HCT116 (cell line): ENCODE measurements at regions not wholly inside any gene's neighbourhood (a gene's known extent, or its start where the extent isn't known, plus 50 kb on each side); places are given as distances from the start of the nearest gene placed in this dataset.

Experiments used
- ATAC-seq: fragments of 200-7000 bp; cut with Tn5 transposase; 2 replicates; pipeline ENCODE4 v1.9.1; 2020; ENCODE audit warnings: mild to moderate bottlenecking, moderate library complexity
- BruUV-seq: library from RNA; stranded (reverse); fragments of 400-500 nt; replicated peaks from 2 replicates; lab custom pipeline; 2021; lab: Mats Ljungman, UMichigan
- CTCF ChIA-PET: fragments of 300-600 bp; sonication (Branson Sonifier 250); formaldehyde crosslinking; loops from one replicate; lab custom pipeline; 2021; ENCODE audit warnings: antibody characterized with exemption; lab: Charles Lee
- POLR2A ChIA-PET: fragments of 300-600, 350-600 bp; sonication (Branson Sonifier 250); formaldehyde crosslinking; loops from one replicate; lab custom pipeline; 2021; ENCODE audit warnings: antibody characterized with exemption; lab: Charles Lee
- RAD21 ChIA-PET, 2 experiments: fragments of 300-600 bp; sonication (Branson Sonifier 250); formaldehyde crosslinking; loops; one replicate each; lab custom pipeline; 2023; ENCODE audit warnings: low total read pairs in 2 of 2; ENCODE audit not compliant: uncharacterized antibody in 2 of 2, unreplicated experiment in 2 of 2, low non-redundant PET in 1 of 2; lab: Charles Lee
- DNase-seq: peaks from one replicate; pipeline ENCODE4 v3.0.0-alpha.2; 2010; ENCODE audit warnings: low read depth, low spot score
- H2AFZ ChIP-seq: fragments of 200-600 bp; shearing (Covaris generic), sonication (generic); 2 replicates; pipeline ENCODE4 v1.6.1; 2017; ENCODE audit warnings: low read depth, mixed run types, mixed read lengths, antibody characterized with exemption, low read length; ENCODE audit not compliant: poor library complexity, severe bottlenecking
- H3K27ac ChIP-seq: 2 replicates; pipeline ENCODE4 v1.5.1; 2012; ENCODE audit warnings: low read depth, low read length
- H3K27me3 ChIP-seq: fragments of 200-600 bp; sonication (generic); 2 replicates; pipeline ENCODE4 v1.6.1; 2016; ENCODE audit warnings: mixed run types, low read length, mixed read lengths; ENCODE audit not compliant: insufficient read depth
- H3K36me3 ChIP-seq, 2 experiments: fragments of 200-500 bp in 1 of 2; fragments of 200-600 bp in 1 of 2; sonication (Bioruptor generic) in 1 of 2; sonication (generic) in 1 of 2; 2 replicates each; pipeline versions ENCODE4 v1.5.1 to v1.6.1; 2014 to 2016; ENCODE audit warnings: low read length in 2 of 2, inconsistent platforms in 1 of 2, mixed read lengths in 1 of 2, mixed run types in 1 of 2; ENCODE audit not compliant: insufficient read depth in 2 of 2, control insufficient read depth in 1 of 2
- H3K4me1 ChIP-seq, 2 experiments: fragments of 200-600 bp in 1 of 2; sonication (generic) in 1 of 2; 2 replicates each; pipeline versions ENCODE4 v1.5.1 to v1.6.1; 2012 to 2017; ENCODE audit warnings: low read length in 2 of 2, inconsistent platforms in 1 of 2, mild to moderate bottlenecking in 1 of 2, mixed read lengths in 1 of 2, mixed run types in 1 of 2, moderate library complexity in 1 of 2; ENCODE audit not compliant: insufficient read depth in 2 of 2, control insufficient read depth in 1 of 2
- H3K4me2 ChIP-seq: fragments of 200-600 bp; sonication (generic); 2 replicates; pipeline ENCODE4 v1.6.1; 2017; ENCODE audit warnings: mixed run types, low read length, mixed read lengths
- H3K4me3 ChIP-seq, 2 experiments: fragments of 200-600 bp in 1 of 2; sonication (generic) in 1 of 2; replicated peaks in 1 of 2; 2 replicates each; pipeline ENCODE4 v1.5.1; 2011 to 2016; ENCODE audit warnings: low read length in 2 of 2, control low read depth in 1 of 2, low read depth in 1 of 2, mild to moderate bottlenecking in 1 of 2, mixed read lengths in 1 of 2, mixed run types in 1 of 2
- H3K79me2 ChIP-seq: fragments of 200-600 bp; sonication (generic); 2 replicates; pipeline ENCODE4 v1.6.1; 2017; ENCODE audit warnings: mild to moderate bottlenecking, mixed run types, low read length, moderate library complexity, mixed read lengths; ENCODE audit not compliant: insufficient read depth
- H3K9ac ChIP-seq: fragments of 200-600 bp; sonication (generic); 2 replicates; pipeline ENCODE4 v1.6.1; 2016; ENCODE audit warnings: low read length, mixed read lengths
- H3K9me2 ChIP-seq: fragments of 200-600 bp; sonication (generic), shearing (Covaris generic); 2 replicates; pipeline ENCODE4 v1.6.1; 2017; ENCODE audit warnings: mixed run types, mild to moderate bottlenecking, moderate library complexity; ENCODE audit not compliant: insufficient read depth
- H3K9me3 ChIP-seq, 2 experiments: fragments of 200-500 bp in 1 of 2; fragments of 200-600 bp in 1 of 2; sonication (Bioruptor generic) in 1 of 2; sonication (generic) in 1 of 2; 2 replicates each; pipeline ENCODE4 v1.6.1; 2014 to 2017; ENCODE audit warnings: low read length in 2 of 2, mixed read lengths in 2 of 2, inconsistent platforms in 1 of 2, low read depth in 1 of 2, mild to moderate bottlenecking in 1 of 2, mixed run types in 1 of 2, moderate library complexity in 1 of 2; ENCODE audit not compliant: control insufficient read depth in 1 of 2, insufficient read depth in 1 of 2
- H4K20me1 ChIP-seq: fragments of 200-600 bp; sonication (generic), shearing (Covaris generic); 2 replicates; pipeline ENCODE4 v1.6.1; 2017; ENCODE audit warnings: mixed run types, mild to moderate bottlenecking, moderate library complexity; ENCODE audit not compliant: insufficient read depth
- CBX3 ChIP-seq: IDR thresholded peaks from 2 replicates; pipeline ENCODE4 v1.6.1; 2012; ENCODE audit warnings: low read depth
- ELF1 ChIP-seq: IDR thresholded peaks from 2 replicates; pipeline ENCODE4 v1.6.1; 2012; ENCODE audit warnings: low read depth, borderline replicate concordance
- EZH2phosphoT487 ChIP-seq: fragments of 200-600 bp; IDR thresholded peaks from 2 replicates; pipeline ENCODE4 v1.6.1; 2018; ENCODE audit warnings: antibody characterized with exemption, borderline replicate concordance
- POLR2AphosphoS5 ChIP-seq: IDR thresholded peaks from 2 replicates; pipeline ENCODE4 v1.6.1; 2011; ENCODE audit warnings: mild to moderate bottlenecking, low read depth, low read length, moderate library complexity
- RAD21 ChIP-seq: IDR thresholded peaks from 2 replicates; pipeline ENCODE4 v1.6.1; 2012; ENCODE audit warnings: low read depth, mild to moderate bottlenecking
- SP1 ChIP-seq: IDR thresholded peaks from 2 replicates; pipeline ENCODE4 v1.6.1; 2012; ENCODE audit warnings: low read depth
- TCF7L2 ChIP-seq: IDR thresholded peaks from 2 replicates; pipeline ENCODE4 v1.7.0; 2011; ENCODE audit warnings: borderline replicate concordance, inconsistent platforms; ENCODE audit not compliant: insufficient read depth, insufficient read length; ENCODE audit errors: extremely low read depth
- ZFX ChIP-seq: fragments of 450-650 bp; IDR thresholded peaks from 2 replicates; pipeline ENCODE4 v1.6.1; 2017
- ZNF274 ChIP-seq: fragments of 200-500 bp; sonication (Bioruptor generic); IDR thresholded peaks from 2 replicates; pipeline ENCODE4 v1.6.1; 2014; ENCODE audit warnings: mild to moderate bottlenecking, low read depth, low read length, inconsistent platforms
- intact Hi-C: fragments of 100-400 bp; cut with micrococcal nuclease; formaldehyde crosslinking; loops from 2 replicates; pipeline ENCODE4 v1.10.0; 2022
- TF ChIP-seq, protein P1 (sequence below): IDR thresholded peaks from 2 replicates; pipeline ENCODE4 v1.6.1; 2011; ENCODE audit warnings: mild to moderate bottlenecking, low read length, moderate library complexity; ENCODE audit not compliant: insufficient replicate concordance; ENCODE audit errors: extremely low read depth
- TF ChIP-seq, protein P2 (sequence below): IDR thresholded peaks from 2 replicates; pipeline ENCODE4 v1.6.1; 2012
- TF ChIP-seq, protein P3 (sequence below), 3 experiments: fragments of 200-600 bp in 1 of 3; sonication (generic) in 1 of 3; IDR thresholded peaks in 2 of 3; conservative IDR thresholded peaks in 1 of 3; 2 replicates each; pipeline ENCODE4 v1.5.1; 2012 to 2017; ENCODE audit warnings: low read depth in 2 of 3, low read length in 2 of 3, antibody characterized with exemption in 1 of 3, borderline replicate concordance in 1 of 3, control low read depth in 1 of 3, mild to moderate bottlenecking in 1 of 3, mixed read lengths in 1 of 3, mixed run types in 1 of 3, moderate library complexity in 1 of 3; ENCODE audit not compliant: insufficient read depth in 1 of 3

DNA sequence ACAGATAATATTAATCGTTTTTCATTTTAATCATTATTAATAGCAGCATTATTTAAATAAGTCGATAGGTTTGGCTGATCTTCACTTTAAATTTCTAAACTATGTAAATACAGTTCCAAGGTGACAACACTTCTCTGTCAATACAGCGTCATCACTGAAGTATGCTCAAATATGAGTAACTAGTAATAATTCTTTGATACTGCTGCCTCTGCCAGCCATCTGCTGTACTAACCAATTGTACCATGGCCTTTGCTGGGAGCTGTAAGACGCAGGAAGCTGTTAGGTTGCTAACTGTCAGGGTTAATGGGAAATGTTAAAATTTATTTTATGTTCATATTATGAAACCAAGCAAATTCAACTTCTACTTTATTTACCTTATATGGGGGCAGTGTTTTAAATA is 1650.5 kb upstream of the LRRTM3 start:
- Histone ChIP-seq H3K9me2 (no peaks in the 10 kb centered on the region), H3K4me1 (no peaks in the 10 kb centered on the region), H3K4me2 (no peak overlapping the region), H3K27ac (no peak overlapping the region), H3K36me3 (no peaks in the 10 kb centered on the region), H4K20me1 (no peaks in the 10 kb centered on the region), H3K9me3 (peaks cover 0 to 3% of the 10 kb centered on the region in 2 experiments; a peak in 1 of 4 replicates), H3K27me3 (no peaks in the 10 kb centered on the region), H3K4me3 (no peak overlapping the region), H2AFZ (no peak overlapping the region), H3K9ac (no peak overlapping the region), H3K79me2 (no peaks in the 10 kb centered on the region)
- no peak for DNase-seq
- BruUV-seq = no TSS peak
- TF ChIP-seq ZNF274 (no peak), CBX3 (no peak), RAD21 (no peak), SP1 (no peak), EZH2phosphoT487 (no peak), ZFX (no peak), POLR2AphosphoS5 (no peak), TCF7L2 (no peak), ELF1 (no peak)
- TF ChIP-seq, protein P1, sequence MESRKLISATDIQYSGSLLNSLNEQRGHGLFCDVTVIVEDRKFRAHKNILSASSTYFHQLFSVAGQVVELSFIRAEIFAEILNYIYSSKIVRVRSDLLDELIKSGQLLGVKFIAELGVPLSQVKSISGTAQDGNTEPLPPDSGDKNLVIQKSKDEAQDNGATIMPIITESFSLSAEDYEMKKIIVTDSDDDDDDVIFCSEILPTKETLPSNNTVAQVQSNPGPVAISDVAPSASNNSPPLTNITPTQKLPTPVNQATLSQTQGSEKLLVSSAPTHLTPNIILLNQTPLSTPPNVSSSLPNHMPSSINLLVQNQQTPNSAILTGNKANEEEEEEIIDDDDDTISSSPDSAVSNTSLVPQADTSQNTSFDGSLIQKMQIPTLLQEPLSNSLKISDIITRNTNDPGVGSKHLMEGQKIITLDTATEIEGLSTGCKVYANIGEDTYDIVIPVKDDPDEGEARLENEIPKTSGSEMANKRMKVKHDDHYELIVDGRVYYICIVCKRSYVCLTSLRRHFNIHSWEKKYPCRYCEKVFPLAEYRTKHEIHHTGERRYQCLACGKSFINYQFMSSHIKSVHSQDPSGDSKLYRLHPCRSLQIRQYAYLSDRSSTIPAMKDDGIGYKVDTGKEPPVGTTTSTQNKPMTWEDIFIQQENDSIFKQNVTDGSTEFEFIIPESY = no peak
- TF ChIP-seq, protein P2, sequence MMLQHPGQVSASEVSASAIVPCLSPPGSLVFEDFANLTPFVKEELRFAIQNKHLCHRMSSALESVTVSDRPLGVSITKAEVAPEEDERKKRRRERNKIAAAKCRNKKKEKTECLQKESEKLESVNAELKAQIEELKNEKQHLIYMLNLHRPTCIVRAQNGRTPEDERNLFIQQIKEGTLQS = no peak
- TF ChIP-seq, protein P3, sequence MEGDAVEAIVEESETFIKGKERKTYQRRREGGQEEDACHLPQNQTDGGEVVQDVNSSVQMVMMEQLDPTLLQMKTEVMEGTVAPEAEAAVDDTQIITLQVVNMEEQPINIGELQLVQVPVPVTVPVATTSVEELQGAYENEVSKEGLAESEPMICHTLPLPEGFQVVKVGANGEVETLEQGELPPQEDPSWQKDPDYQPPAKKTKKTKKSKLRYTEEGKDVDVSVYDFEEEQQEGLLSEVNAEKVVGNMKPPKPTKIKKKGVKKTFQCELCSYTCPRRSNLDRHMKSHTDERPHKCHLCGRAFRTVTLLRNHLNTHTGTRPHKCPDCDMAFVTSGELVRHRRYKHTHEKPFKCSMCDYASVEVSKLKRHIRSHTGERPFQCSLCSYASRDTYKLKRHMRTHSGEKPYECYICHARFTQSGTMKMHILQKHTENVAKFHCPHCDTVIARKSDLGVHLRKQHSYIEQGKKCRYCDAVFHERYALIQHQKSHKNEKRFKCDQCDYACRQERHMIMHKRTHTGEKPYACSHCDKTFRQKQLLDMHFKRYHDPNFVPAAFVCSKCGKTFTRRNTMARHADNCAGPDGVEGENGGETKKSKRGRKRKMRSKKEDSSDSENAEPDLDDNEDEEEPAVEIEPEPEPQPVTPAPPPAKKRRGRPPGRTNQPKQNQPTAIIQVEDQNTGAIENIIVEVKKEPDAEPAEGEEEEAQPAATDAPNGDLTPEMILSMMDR (IDR thresholded peaks at IDR 0.05 in 2 of 3, conservative IDR thresholded peaks at IDR 0.05 in 1 of 3; ENCODE audit: borderline replicate concordance in 1 of 3, insufficient read depth in 1 of 3, low read depth in 2 of 3, low read length in 2 of 3) = no peak
- intact Hi-C loops = no loop called here
- POLR2A ChIA-PET = no interaction called here
- ATAC-seq = no peak
- CTCF ChIA-PET = no interaction called here
- RAD21 ChIA-PET = no interaction called here
